NOMO-1 (cell line): ENCODE measurements at regions not wholly inside any gene's neighbourhood (a gene's known extent, or its start where the extent isn't known, plus 50 kb on each side); places are given as distances from the start of the nearest gene placed in this dataset.

Experiments used
- DNase-seq, 2 experiments: peaks; one replicate each; lab custom pipeline; 2025; ENCODE audit not compliant: unreplicated experiment in 2 of 2; lab: John Stamatoyannopoulos, UW

DNA sequence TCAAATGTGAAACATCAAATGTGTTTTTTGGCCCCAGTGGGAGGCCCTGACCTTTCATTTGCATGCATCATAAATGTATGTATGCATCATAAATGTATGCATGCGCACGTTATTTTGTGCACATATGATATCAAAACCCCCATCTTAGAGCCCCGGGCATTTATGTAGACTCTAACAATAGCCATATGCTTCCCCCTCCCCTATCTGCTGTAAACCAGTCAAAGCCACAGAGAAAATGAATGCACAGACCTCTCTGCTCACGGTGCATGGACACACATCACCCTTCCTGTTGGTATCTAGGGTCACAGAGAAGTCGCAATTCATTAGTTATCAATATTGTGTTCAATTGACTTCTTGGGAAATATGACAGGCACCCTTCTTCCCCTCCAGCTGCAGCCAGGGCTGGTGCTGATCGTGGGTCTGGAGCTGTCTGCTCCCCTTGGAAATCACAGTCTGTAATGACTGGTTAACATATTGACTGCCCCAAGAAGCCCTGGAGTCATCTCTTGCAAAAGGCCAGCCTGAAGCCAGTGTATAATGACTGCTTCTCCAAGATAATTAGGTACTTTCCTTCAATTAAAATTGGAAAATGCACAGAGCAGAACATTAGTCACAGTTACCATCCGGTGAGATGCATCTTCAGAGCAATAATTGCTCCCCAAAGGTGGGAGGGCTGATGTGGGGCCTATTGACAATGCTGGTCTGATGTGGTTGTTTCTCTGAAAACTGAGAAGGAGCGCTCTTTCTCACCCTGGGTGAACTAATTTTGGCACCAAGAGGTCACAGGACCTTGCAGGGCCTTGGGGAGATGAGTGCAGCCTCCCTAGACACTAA, 532.2 kb downstream of the CDH26 start:
- DNase-seq = no peak

DNA sequence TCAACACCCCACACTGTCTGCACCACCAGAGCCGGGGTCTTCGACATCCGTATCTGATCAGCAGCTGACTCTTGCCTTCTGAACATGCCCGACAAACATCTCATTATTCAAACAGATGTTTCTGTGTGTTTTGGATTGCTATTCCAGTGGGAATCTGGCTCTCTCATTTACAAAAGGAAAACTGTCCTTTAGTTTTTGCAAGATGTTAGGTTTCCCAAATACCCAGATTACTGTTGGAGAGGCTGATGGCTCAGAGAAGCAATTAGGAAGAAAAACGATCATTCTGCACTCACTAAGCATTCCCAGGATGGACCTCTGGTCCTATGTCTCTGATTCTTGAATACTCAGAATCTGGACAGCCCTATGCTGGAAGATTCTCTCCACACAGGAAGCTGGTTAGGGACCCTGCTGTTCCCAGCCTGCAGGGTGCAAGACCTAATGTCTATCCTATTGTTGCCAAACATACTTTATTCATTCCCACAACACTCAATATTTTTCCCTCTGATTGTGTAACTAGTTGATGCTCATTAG, 532.9 kb downstream of the CDH26 start:
- DNase-seq = no peak

DNA sequence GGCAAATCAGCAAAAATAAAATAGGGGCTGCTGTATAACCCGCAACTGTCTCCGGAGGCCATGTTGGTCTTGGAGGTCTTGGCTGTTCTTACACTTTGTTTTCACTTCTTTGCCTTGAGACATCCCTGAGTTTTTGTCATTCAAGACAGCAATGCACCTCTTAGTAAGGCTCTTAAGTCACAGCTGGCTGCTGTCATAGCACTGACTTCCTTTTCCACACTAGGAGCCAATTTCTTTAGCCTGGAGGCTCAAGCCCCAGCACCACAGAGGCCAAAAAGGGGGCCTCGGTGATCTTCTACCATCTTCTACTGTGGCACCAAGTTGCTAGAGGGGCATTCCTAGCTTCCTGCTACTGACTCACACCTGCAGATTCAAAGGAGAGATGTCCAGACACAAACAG, 536.3 kb downstream of the CDH26 start:
- no peak for DNase-seq

DNA sequence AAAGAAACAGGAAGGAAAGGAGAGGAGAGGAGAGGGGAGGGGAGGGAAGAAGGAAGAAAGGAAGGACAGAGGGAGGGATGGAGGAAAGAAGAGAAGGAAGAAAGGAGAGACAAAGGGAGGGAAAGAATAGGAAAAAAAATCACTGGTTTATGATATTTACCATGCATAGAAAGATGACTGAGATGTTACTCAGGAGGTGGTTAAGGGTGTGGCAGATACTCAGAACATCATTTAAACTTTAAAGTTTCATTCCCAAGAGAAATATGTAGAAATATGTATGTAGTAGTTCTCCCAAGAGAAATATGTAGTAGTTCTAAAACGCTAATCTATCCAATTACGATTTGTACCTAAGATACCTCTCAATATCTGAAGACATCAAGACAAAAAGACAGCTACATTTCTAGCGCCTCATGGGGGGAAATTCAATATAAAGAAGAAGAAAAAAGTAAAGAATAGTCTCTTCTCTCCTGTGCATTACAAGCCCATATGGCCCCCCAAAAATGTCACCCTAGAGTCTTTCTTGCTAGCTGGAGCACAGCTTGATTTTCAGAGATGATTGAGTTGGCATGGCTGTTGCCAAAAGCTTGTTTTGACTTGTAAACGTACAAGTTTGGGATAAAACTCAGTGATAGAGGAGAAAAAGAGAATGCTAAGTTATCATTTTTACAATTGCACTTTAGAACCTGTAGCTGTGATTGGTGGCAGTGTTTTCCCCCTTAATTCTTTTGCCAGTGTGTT, 539.2 kb downstream of the CDH26 start:
- no peak for DNase-seq

DNA sequence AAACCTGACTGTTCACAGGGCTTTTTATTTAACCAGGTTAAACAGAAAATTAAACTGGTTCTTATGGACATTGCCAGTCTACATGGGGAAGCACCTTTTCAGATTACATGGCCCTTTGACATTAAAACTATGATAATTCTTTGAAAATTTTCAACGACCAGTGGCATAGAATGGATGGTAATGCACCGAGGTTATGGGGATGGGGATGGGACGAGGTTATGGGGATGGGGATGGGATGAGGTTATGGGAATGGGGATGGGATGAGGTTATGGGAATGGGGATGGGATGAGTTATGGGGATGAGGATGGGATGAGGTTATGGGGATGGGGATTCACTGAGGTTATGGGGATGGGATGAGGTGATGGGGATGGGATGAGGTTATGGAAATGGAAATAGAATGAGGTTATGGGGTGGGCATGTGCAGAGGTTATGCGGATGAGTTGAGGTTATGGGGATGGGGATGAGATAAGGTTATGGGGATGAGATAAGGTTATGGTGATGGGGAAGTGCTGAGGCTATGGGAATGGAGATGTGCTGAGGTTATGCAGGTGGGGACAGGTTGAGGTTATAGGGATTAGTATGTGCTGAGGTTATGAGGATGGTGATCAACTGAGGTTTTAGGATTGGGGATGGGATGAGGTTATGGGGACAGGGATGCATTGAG, 541.9 kb downstream of the CDH26 start:
- no peak for DNase-seq

DNA sequence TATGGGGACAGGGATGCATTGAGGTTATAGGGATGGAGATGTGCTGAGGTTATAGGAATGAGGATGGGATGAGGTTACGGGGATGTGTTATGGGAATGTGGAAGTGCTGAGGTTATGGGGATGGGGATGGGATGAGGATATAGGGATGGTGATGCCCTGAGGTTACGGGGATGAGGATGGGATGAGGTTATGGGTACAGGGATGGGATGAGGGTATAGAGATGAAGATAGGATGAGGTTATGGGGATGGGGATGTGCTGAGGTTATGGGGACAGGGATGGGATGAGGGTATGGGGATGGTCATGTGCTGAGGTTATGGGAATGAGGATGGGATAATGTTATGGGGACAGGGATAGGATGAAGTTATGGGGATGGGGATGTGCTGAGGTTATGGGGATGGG, 542.8 kb downstream of the CDH26 start:
- DNase-seq = no peak

DNA sequence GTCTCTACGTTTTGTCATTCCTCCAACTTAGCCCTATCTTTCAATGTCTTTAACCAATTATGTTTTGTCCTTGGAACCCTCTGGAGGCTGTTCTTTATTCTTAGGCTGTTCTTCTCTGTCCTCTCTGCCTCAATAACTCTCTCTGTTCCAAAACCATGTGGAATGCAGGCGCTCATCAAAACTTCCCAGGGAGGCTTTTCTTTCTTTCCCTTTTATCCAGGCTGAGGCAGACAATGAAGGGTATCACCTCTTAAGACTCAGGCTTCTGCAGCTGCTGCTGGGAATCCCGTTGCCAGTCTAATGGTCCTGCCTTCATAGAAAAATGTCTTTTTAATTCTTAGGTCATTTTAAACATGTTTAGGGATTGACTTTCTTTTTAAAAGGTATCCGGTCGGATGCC, 544.7 kb downstream of the CDH26 start:
- no peak for DNase-seq

DNA sequence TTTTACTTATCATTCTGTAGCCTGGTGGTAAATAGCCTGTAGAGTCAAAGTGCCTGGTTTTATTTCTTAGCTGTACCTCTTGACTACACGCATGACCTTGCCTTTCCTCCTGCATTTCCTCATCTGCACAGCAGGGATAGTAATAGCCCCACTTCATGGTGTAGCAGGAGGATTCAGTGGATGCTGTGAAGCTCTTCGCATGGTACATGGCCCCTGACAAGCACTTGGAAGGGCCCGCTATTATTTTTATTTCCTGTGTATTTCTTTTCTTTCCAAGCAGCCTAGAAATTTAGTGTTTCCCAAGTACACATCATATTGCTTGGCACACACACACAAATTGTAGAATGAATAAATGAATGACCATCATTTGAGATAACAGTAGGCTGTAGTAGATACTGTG, 547.2 kb downstream of the CDH26 start:
- no peak for DNase-seq

DNA sequence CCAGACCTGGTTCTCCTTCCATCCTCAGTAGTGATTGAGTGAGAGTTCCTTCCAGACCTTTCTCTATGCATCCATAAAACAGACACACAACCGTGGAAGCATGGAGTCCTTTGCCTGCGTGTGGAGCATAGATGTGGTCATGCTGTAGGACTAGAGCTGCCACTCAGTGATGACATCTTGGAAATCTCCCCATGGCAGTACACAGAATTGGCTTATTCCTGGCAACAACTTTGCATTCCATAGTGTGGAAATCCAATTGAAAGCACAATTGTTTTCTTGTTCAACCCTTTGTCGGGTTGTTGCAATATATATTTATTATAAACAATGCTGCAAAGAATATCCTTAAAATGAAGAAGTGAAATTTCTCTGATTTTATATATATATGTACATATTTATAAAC, 547.8 kb downstream of the CDH26 start:
- no peak for DNase-seq

DNA sequence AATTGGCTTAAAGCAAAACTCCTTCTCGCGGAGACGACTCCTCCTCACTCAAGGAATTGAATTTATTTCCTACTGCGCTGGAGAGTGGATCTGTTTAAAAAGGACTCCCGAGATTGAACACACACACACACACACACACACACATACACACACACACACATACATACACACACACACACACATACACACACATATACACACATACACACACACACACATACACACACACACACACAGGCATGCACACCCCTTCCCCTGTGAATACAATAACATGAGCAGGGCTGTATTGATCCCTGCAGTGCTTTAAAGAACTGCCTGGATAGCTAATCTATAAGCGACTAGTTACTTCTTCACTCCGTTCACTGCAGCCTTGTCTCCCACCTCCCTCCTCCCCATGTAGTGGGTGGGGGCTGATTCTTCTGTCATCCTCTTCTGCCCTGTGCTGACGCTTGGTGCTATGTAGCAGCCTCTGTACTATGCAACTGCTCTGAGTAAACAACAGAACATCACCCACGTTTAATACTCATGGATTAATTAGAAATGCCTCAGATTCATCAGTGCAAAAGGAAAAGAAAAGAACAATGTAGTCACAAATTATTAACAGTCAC, 549.0 kb downstream of the CDH26 start:
- DNase-seq = no peak

DNA sequence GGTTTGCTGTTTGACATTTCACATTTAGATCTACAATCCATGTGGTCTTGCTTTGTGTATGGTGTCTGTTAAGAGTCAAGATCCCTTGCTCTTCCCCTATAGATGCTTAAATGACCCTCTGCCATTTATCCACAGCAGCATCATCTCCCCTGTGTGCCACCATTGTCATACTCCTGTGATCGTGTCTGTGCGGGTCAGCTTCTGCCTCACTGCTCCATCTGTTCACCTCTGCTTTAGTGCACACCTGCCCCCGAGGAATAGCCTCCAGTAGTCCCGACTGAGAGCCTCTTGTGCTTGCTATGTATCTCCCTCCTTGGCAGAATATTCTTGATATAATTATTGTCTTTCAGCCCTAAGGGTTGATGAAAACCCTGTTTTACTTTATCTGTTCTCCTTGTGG, 551.2 kb downstream of the CDH26 start:
- DNase-seq = no peak

DNA sequence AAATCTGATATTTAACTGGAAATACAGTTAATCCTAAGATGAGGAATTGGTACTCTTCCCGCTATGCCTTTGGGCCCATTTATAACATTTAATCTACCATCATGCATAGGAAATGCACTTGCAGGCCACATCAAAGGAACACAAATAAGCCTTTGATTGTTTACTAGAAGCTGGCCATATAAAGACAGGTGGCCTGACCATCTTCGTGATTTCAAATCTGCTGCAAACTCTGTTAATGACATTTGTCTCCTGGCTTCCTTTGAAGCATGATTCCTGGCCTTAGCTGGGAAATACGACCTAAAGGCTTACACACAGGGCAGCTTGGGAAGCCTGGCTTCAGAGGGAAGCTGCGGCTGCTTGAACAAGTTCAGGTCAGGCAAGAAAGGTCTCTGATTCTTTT, 552.1 kb downstream of the CDH26 start:
- no peak for DNase-seq

DNA sequence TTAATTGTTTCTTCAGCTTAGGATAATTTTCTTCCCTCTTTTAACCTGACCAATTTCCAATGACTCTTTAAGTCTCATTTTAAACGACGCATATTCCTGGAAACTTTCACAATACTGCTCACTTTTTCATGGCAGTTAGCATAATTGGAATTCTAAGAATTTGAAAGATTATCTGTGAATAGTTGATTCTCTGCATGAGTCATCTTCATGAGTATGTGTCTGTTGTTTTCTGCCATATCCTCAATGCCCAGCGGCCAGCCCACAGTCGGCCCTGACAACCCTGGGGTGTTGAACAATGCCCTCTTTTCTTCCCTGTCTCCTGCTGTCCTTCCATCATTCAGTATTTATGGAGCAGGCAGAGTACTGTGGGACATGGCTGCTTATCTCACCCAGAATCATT, 554.2 kb downstream of the CDH26 start:
- DNase-seq = no peak

DNA sequence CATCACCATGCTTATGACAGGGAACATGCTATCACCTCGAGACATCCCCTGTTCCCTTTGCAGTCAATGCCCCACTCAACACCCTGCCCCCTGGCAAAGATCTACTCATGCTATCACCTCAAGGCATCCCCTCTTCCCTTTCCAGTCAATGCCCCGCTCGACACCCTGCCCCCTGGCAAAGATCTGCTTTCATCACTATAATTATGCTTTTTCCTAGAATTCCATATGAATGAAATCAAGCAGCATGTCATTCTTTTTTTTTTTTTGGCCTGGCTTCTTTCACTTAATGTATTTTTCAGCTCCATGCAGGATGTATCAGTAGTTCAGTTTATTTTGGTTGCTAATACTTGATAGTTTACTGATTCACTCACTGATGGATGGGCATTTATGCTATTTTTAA, 554.9 kb downstream of the CDH26 start:
- no peak for DNase-seq

DNA sequence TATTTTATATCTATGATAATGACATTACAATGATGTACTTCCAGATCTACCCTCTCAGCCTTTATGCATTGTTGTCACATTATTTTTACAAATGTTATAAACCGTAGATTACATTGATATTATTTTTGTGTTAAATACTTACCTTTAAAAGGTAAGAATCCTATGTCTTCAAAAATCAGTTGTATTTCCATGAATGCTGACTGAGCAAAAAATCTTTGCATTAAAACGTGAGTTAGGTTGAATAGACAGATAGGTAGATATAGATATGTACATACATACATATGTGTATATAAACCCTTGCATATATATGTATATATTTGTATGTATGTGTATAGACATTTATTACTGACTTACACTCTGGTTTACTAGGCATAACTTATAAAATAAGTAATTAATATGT, 558.2 kb downstream of the CDH26 start:
- no peak for DNase-seq

DNA sequence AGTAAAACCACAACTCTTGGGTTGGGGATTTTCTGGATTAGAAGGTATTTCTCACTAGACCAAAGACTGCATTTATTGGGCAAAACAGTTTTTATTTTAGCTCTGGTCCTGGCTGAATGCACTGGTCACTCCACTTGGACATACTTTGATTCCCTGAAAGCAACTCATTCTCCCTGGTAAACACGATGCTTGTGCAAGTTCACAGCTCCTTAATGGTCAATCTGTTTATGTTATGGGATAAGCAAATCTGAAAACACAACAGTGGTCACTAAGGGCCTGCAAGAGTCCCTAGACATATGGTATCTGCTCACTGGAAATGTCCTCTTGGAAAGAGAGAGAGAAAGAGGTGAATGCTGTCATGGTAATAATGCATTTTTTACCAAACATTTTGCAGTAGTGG, 559.8 kb downstream of the CDH26 start:
- no peak for DNase-seq

DNA sequence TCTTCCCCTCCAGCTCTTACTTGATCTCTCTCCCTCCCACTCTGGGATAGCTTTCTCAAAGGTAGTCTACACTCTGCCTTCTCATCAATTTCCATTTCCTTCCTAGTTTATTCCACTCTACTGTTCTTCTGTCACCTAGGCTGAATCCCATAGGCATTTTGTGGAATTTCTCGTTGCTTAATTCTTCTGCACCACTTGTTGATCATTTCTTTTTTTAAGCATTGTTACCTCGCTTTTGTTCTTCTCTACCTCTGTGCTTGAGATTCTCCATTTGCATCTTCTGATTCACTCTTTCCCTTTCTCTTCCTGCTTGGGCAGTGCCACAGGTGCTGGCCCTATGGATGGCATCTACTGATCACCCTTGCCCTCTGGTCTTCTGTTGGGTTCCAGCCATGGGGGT, 567.2 kb downstream of the CDH26 start:
- DNase-seq = no peak

DNA sequence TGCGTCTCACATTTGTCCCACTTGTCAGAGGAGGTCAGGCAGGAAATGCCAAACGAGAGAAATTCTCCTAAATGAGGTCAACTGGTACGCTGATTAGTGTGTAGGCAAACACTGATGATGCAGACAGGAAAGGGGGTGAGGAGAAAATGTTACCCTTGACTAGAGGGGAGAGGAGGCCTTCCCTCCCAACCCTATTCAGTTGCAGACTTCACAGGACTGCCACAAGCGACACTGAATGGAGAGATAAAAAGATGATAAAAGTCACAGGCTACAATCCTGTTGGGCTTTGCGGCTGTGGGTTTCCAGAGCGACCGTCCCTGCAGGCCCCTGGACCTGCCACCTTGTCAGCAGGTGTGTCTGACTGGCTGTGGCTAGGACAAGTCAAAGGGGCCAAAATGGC, 569.4 kb downstream of the CDH26 start:
- DNase-seq = no peak

DNA sequence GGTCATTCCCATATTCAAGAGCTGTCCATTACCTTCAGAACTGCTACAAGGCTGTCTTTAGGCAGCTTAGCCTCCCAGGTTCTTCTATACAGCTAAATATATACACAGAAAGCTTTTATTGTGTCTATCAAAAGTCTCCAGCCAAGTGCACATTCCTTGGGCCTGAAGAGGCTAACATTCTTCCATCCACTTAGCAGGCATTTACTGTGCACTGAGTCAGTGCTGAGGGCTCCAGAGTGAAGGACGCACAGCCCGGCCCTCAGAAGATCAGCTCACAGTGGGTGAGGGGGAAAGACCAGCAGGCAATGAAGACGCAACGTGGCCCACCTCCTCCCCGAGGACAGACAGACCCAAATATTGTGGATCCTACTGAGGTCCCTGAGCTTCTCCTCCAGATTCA, 569.9 kb downstream of the CDH26 start:
- no peak for DNase-seq

DNA sequence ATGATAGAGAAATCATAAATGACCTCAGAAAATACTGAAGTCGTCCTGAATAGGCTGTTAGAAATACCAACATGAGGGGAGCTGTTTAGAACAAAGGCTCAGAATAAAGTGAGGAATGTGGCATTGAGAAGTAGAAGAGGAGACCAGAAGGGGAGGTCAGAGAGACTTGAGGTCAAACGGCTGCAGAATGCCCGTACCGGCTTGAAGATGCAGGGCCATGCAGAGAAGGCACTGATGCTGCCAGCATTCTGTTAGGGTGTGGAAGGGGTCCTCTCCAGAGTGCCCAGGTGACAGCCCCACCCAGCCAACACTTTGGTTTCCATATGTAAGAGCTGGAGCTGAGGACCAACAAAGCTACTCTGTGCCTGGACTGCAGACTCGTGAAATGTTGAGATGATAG, 570.9 kb downstream of the CDH26 start:
- DNase-seq = no peak

DNA sequence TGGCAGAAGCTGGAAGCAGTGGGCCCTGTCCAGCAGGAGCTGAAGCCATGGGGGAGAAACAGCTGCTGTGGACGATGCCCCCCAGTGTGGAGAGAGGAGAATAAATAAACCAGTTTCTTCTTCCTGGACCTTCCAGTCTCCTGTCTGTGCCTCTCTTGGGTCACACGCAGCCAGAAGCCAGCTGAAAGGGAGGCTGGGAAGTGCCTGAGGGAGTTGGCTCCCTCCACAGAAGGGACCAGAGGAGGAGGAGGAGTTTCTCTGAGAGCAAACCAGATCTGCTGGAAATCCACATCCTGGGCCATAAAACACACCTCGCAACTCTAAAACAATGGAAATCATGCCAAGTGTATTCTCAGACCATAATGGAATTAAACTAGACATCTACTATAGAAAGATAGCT, 577.0 kb downstream of the CDH26 start:
- no peak for DNase-seq
